ENCODE measurements at regions not wholly inside any gene's neighbourhood (a gene's known extent, or its start where the extent isn't known, plus 50 kb on each side); places are given as distances from the start of the nearest gene placed in this dataset.

GRCh38 chr6:156345700-156346099, 431.5 kb upstream of the ARID1B start:
- Histone ChIP-seq H3K27ac (ENCODE audit: low read depth, low read length) (no peak overlapping the region), H3K27me3 (ENCODE audit: insufficient read depth, low read length) (no peaks in the 10 kb centered on the region), H3K4me3 (ENCODE audit: low read depth, low read length) (no peak overlapping the region), H3K4me1 (ENCODE audit: control insufficient read depth, insufficient read depth, low read length, unreplicated experiment) (no peaks in the 10 kb centered on the region), H3K36me3 (ENCODE audit: insufficient read depth, low read length) (no peaks in the 10 kb centered on the region), H2AFZ (ENCODE audit: low read length, unreplicated experiment) (no peak overlapping the region), H3K79me2 (ENCODE audit: control insufficient read depth, insufficient read depth, low read length, unreplicated experiment) (no peaks in the 10 kb centered on the region)

- H2AFZ ChIP-seq (ENCODE audit: low read length, unreplicated experiment), result no peak overlapping the region
- H3K36me3 ChIP-seq (ENCODE audit: insufficient read depth, low read length), result no peaks in the 10 kb centered on the region
- H3K27ac ChIP-seq (ENCODE audit: low read depth, low read length), result no peak overlapping the region
- H3K4me3 ChIP-seq (ENCODE audit: low read depth, low read length), result no peak overlapping the region
- no peaks in the 10 kb centered on the region for H3K4me1 ChIP-seq (ENCODE audit: control insufficient read depth, insufficient read depth, low read length, unreplicated experiment)
- no peaks in the 10 kb centered on the region for H3K27me3 ChIP-seq (ENCODE audit: insufficient read depth, low read length)
- no peaks in the 10 kb centered on the region for H3K79me2 ChIP-seq (ENCODE audit: control insufficient read depth, insufficient read depth, low read length, unreplicated experiment)
Measured at GRCh38 chr6:156344491-156344890, 432.7 kb upstream of the ARID1B start.

GRCh38 chr6:156337801-156338200, 439.4 kb upstream of the ARID1B start:
- no peak overlapping the region for H3K4me3 ChIP-seq (ENCODE audit: low read depth, low read length)
- H2AFZ ChIP-seq (ENCODE audit: low read length, unreplicated experiment), result no peak overlapping the region
- H3K36me3 ChIP-seq (ENCODE audit: insufficient read depth, low read length), result no peaks in the 10 kb centered on the region
- H3K27ac ChIP-seq (ENCODE audit: low read depth, low read length), result no peak overlapping the region
- no peaks in the 10 kb centered on the region for H3K4me1 ChIP-seq (ENCODE audit: control insufficient read depth, insufficient read depth, low read length, unreplicated experiment)
- H3K27me3 ChIP-seq (ENCODE audit: insufficient read depth, low read length), result no peaks in the 10 kb centered on the region
- H3K79me2 ChIP-seq (ENCODE audit: control insufficient read depth, insufficient read depth, low read length, unreplicated experiment), result no peaks in the 10 kb centered on the region

- no peaks in the 10 kb centered on the region for H3K79me2 ChIP-seq (ENCODE audit: control insufficient read depth, insufficient read depth, low read length, unreplicated experiment)
- no peaks in the 10 kb centered on the region for H3K4me1 ChIP-seq (ENCODE audit: control insufficient read depth, insufficient read depth, low read length, unreplicated experiment)
- no peak overlapping the region for H2AFZ ChIP-seq (ENCODE audit: low read length, unreplicated experiment)
- no peaks in the 10 kb centered on the region for H3K27me3 ChIP-seq (ENCODE audit: insufficient read depth, low read length)
- no peaks in the 10 kb centered on the region for H3K36me3 ChIP-seq (ENCODE audit: insufficient read depth, low read length)
- no peak overlapping the region for H3K4me3 ChIP-seq (ENCODE audit: low read depth, low read length)
- H3K27ac ChIP-seq (ENCODE audit: low read depth, low read length), result no peak overlapping the region
Measured at GRCh38 chr6:156336733-156337132, 440.4 kb upstream of the ARID1B start.

- H3K27ac ChIP-seq (ENCODE audit: low read depth, low read length), result no peak overlapping the region
- no peaks in the 10 kb centered on the region for H3K36me3 ChIP-seq (ENCODE audit: insufficient read depth, low read length)
- no peaks in the 10 kb centered on the region for H3K27me3 ChIP-seq (ENCODE audit: insufficient read depth, low read length)
- no peak overlapping the region for H3K4me3 ChIP-seq (ENCODE audit: low read depth, low read length)
- no peak overlapping the region for H2AFZ ChIP-seq (ENCODE audit: low read length, unreplicated experiment)
- no peaks in the 10 kb centered on the region for H3K4me1 ChIP-seq (ENCODE audit: control insufficient read depth, insufficient read depth, low read length, unreplicated experiment)
- H3K79me2 ChIP-seq (ENCODE audit: control insufficient read depth, insufficient read depth, low read length, unreplicated experiment), result no peaks in the 10 kb centered on the region
Measured at GRCh38 chr6:156336089-156336488, 441.1 kb upstream of the ARID1B start.

- Histone ChIP-seq H3K79me2 (ENCODE audit: control insufficient read depth, insufficient read depth, low read length, unreplicated experiment) (no peaks in the 10 kb centered on the region), H2AFZ (ENCODE audit: low read length, unreplicated experiment) (no peak overlapping the region), H3K4me1 (ENCODE audit: control insufficient read depth, insufficient read depth, low read length, unreplicated experiment) (no peaks in the 10 kb centered on the region), H3K27ac (ENCODE audit: low read depth, low read length) (no peak overlapping the region), H3K27me3 (ENCODE audit: insufficient read depth, low read length) (no peaks in the 10 kb centered on the region), H3K4me3 (ENCODE audit: low read depth, low read length) (no peak overlapping the region), H3K36me3 (ENCODE audit: insufficient read depth, low read length) (no peaks in the 10 kb centered on the region)
Measured at GRCh38 chr6:156334966-156335365, 442.2 kb upstream of the ARID1B start.

GRCh38 chr6:156319707-156320106, 457.5 kb upstream of the ARID1B start:
- no peaks in the 10 kb centered on the region for H3K79me2 ChIP-seq (ENCODE audit: control insufficient read depth, insufficient read depth, low read length, unreplicated experiment)
- no peaks in the 10 kb centered on the region for H3K36me3 ChIP-seq (ENCODE audit: insufficient read depth, low read length)
- H3K4me1 ChIP-seq (ENCODE audit: control insufficient read depth, insufficient read depth, low read length, unreplicated experiment), result no peaks in the 10 kb centered on the region
- H3K27ac ChIP-seq (ENCODE audit: low read depth, low read length), result no peak overlapping the region
- no peak overlapping the region for H2AFZ ChIP-seq (ENCODE audit: low read length, unreplicated experiment)
- no peaks in the 10 kb centered on the region for H3K27me3 ChIP-seq (ENCODE audit: insufficient read depth, low read length)
- no peak overlapping the region for H3K4me3 ChIP-seq (ENCODE audit: low read depth, low read length)

- Histone ChIP-seq H3K79me2 (ENCODE audit: control insufficient read depth, insufficient read depth, low read length, unreplicated experiment) (no peaks in the 10 kb centered on the region), H3K4me1 (ENCODE audit: control insufficient read depth, insufficient read depth, low read length, unreplicated experiment) (no peaks in the 10 kb centered on the region), H3K4me3 (ENCODE audit: low read depth, low read length) (no peak overlapping the region), H3K36me3 (ENCODE audit: insufficient read depth, low read length) (no peaks in the 10 kb centered on the region), H2AFZ (ENCODE audit: low read length, unreplicated experiment) (no peak overlapping the region), H3K27ac (ENCODE audit: low read depth, low read length) (no peak overlapping the region), H3K27me3 (ENCODE audit: insufficient read depth, low read length) (no peaks in the 10 kb centered on the region)
Measured at GRCh38 chr6:156316583-156317125, 460.5 kb upstream of the ARID1B start.

GRCh38 chr6:156315146-156315545, 462.0 kb upstream of the ARID1B start:
- Histone ChIP-seq H3K4me3 (ENCODE audit: low read depth, low read length) (no peak overlapping the region), H3K4me1 (ENCODE audit: control insufficient read depth, insufficient read depth, low read length, unreplicated experiment) (no peaks in the 10 kb centered on the region), H3K36me3 (ENCODE audit: insufficient read depth, low read length) (no peaks in the 10 kb centered on the region), H3K27me3 (ENCODE audit: insufficient read depth, low read length) (no peaks in the 10 kb centered on the region), H3K27ac (ENCODE audit: low read depth, low read length) (no peak overlapping the region), H3K79me2 (ENCODE audit: control insufficient read depth, insufficient read depth, low read length, unreplicated experiment) (no peaks in the 10 kb centered on the region), H2AFZ (ENCODE audit: low read length, unreplicated experiment) (no peak overlapping the region)

- no peaks in the 10 kb centered on the region for H3K36me3 ChIP-seq (ENCODE audit: insufficient read depth, low read length)
Measured at GRCh38 chr6:156313037-156313436, 464.1 kb upstream of the ARID1B start.

GRCh38 chr6:156311291-156311690, 465.9 kb upstream of the ARID1B start:
- no peak overlapping the region for H2AFZ ChIP-seq (ENCODE audit: low read length, unreplicated experiment)
- no peaks in the 10 kb centered on the region for H3K36me3 ChIP-seq (ENCODE audit: insufficient read depth, low read length)
- H3K79me2 ChIP-seq (ENCODE audit: control insufficient read depth, insufficient read depth, low read length, unreplicated experiment), result no peaks in the 10 kb centered on the region
- no peaks in the 10 kb centered on the region for H3K4me1 ChIP-seq (ENCODE audit: control insufficient read depth, insufficient read depth, low read length, unreplicated experiment)
- H3K27me3 ChIP-seq (ENCODE audit: insufficient read depth, low read length), result no peaks in the 10 kb centered on the region
- no peak overlapping the region for H3K4me3 ChIP-seq (ENCODE audit: low read depth, low read length)
- H3K27ac ChIP-seq (ENCODE audit: low read depth, low read length), result no peak overlapping the region

More at GRCh38 chr6:156313037-156313436, 464.1 kb upstream of the ARID1B start:
- H3K27ac ChIP-seq (ENCODE audit: low read depth, low read length), result no peak overlapping the region
- no peaks in the 10 kb centered on the region for H3K79me2 ChIP-seq (ENCODE audit: control insufficient read depth, insufficient read depth, low read length, unreplicated experiment)
- H3K4me1 ChIP-seq (ENCODE audit: control insufficient read depth, insufficient read depth, low read length, unreplicated experiment), result no peaks in the 10 kb centered on the region
- H2AFZ ChIP-seq (ENCODE audit: low read length, unreplicated experiment), result no peak overlapping the region
- H3K4me3 ChIP-seq (ENCODE audit: low read depth, low read length), result no peak overlapping the region
- no peaks in the 10 kb centered on the region for H3K27me3 ChIP-seq (ENCODE audit: insufficient read depth, low read length)
